HepG2 (cell line): ENCODE measurements at regions not wholly inside any gene's neighbourhood (a gene's known extent, or its start where the extent isn't known, plus 50 kb on each side); places are given as distances from the start of the nearest gene placed in this dataset.
A peak's percentile ranks its signal among the peaks of the same experiment; 100 is the strongest.

Source experiments
- ATAC-seq: fragments of 200-7000 bp; cut with Tn5 transposase; 3 replicates; pipeline ENCODE4 v1.9.1; 2020; ENCODE audit warnings: mild to moderate bottlenecking, moderate library complexity
- BruUV-seq: library from RNA; stranded (reverse); fragments of 400-500 nt; replicated peaks from 2 replicates; lab custom pipeline; 2021; lab: Mats Ljungman, UMichigan
- CTCF ChIA-PET: fragments of 300-600 bp; formaldehyde crosslinking; extraction: SDS; loops from one replicate; lab custom pipeline; 2021; ENCODE audit warnings: low total read pairs, inconsistent platforms, low intra/inter-chr PET ratio; lab: Yijun Ruan, JAX
- POLR2A ChIA-PET: fragments of 350-600 bp; sonication (Branson Sonifier 250); formaldehyde crosslinking; loops from one replicate; lab custom pipeline; 2020; ENCODE audit warnings: antibody characterized with exemption, inconsistent platforms; lab: Yijun Ruan, JAX
- DNase-seq: peaks from one replicate; pipeline ENCODE4 v3.0.0-alpha.2; 2015; ENCODE audit warnings: low spot score
- FAIRE-seq: peaks from 3 replicates; lab custom pipeline; 2011; peaks lifted over from hg19 to GRCh38; lab: Jason Lieb, UNC
- H2AFZ ChIP-seq: one replicate; pipeline ENCODE4 v1.6.1; 2011; ENCODE audit warnings: low read length, inconsistent platforms
- H3K27ac ChIP-seq: fragments of 300-600 bp; 3 replicates; pipeline ENCODE4 v1.8.0; 2011; ENCODE audit warnings: mixed run types, mild to moderate bottlenecking, mixed read lengths, low read length, inconsistent platforms; ENCODE audit not compliant: insufficient read depth; ENCODE audit errors: extremely low read length
- H3K27me3 ChIP-seq, 2 experiments: fragments of 200-600 bp in 1 of 2; 2 replicates in 1 of 2; 3 replicates in 1 of 2; pipeline versions ENCODE4 v1.6.0 to v1.8.0; 2011; ENCODE audit warnings: low read length in 2 of 2, mild to moderate bottlenecking in 2 of 2, moderate library complexity in 2 of 2, inconsistent platforms in 1 of 2; ENCODE audit not compliant: insufficient read depth in 2 of 2, control insufficient read depth in 1 of 2
- H3K36me3 ChIP-seq, 2 experiments: fragments of 200-600 bp in 1 of 2; replicated peaks in 1 of 2; 2 replicates in 1 of 2; 3 replicates in 1 of 2; pipeline versions ENCODE4 v1.5.1 to v1.8.0; 2011; ENCODE audit warnings: low read length in 2 of 2, inconsistent platforms in 1 of 2; ENCODE audit not compliant: insufficient read depth in 2 of 2, control insufficient read depth in 1 of 2
- H3K4me1 ChIP-seq: 2 replicates; pipeline ENCODE4 v1.5.1; 2012; ENCODE audit warnings: low read length, inconsistent platforms; ENCODE audit not compliant: insufficient read depth
- H3K4me2 ChIP-seq: 2 replicates; pipeline ENCODE4 v1.6.0; 2011; ENCODE audit warnings: low read depth, low read length, inconsistent platforms
- H3K4me3 ChIP-seq, 3 experiments: fragments of 200-600 bp in 1 of 3; sonication (generic), shearing (Covaris generic) in 1 of 3; replicated peaks in 1 of 3; 2 replicates each; pipeline ENCODE4 v1.5.1; 2011 to 2016; ENCODE audit warnings: low read length in 3 of 3, inconsistent platforms in 2 of 3, low read depth in 2 of 3, mild to moderate bottlenecking in 2 of 3, control low read depth in 1 of 3, mixed read lengths in 1 of 3; ENCODE audit not compliant: insufficient read depth in 1 of 3
- H3K79me2 ChIP-seq: one replicate; pipeline ENCODE4 v1.6.1; 2011; ENCODE audit warnings: low read length, inconsistent platforms; ENCODE audit not compliant: insufficient read depth
- H3K9ac ChIP-seq: 2 replicates; pipeline ENCODE4 v1.6.0; 2011; ENCODE audit warnings: mild to moderate bottlenecking, low read depth, low read length, inconsistent platforms; ENCODE audit not compliant: insufficient read depth
- H3K9me3 ChIP-seq: 2 replicates; pipeline ENCODE4 v1.5.1; 2012; ENCODE audit warnings: mild to moderate bottlenecking, low read length
- H4K20me1 ChIP-seq: 2 replicates; pipeline ENCODE4 v1.6.0; 2011; ENCODE audit warnings: inconsistent platforms, mild to moderate bottlenecking, low read length, moderate library complexity; ENCODE audit not compliant: insufficient read depth
- ELF1 ChIP-seq: sonication (generic); formaldehyde crosslinking; IDR thresholded peaks from 2 replicates; pipeline ENCODE4 v1.4.0; 2020; ENCODE audit warnings: missing genetic modification reagents
- HDAC2 ChIP-seq: sonication (generic); formaldehyde crosslinking; IDR thresholded peaks from 2 replicates; pipeline ENCODE4 v1.4.0; 2020; ENCODE audit warnings: missing genetic modification reagents
- HMG20A ChIP-seq: IDR thresholded peaks from 2 replicates; pipeline ENCODE4 v1.6.1; 2016; ENCODE audit warnings: borderline replicate concordance
- HOXA3 ChIP-seq: sonication (generic); formaldehyde crosslinking; IDR thresholded peaks from 2 replicates; pipeline ENCODE4 v1.5.0; 2020; ENCODE audit warnings: missing genetic modification reagents
- MEIS1 ChIP-seq: sonication (generic); formaldehyde crosslinking; IDR thresholded peaks from 2 replicates; pipeline ENCODE4 v1.9.0; 2021; ENCODE audit warnings: mild to moderate bottlenecking, missing genetic modification reagents, moderate library complexity, borderline replicate concordance
- RFXANK ChIP-seq: IDR thresholded peaks from 2 replicates; pipeline ENCODE4 v1.6.1; 2016
- SIX4 ChIP-seq: sonication (generic); formaldehyde crosslinking; IDR thresholded peaks from 2 replicates; pipeline ENCODE4 v1.4.0; 2020; ENCODE audit warnings: missing genetic modification reagents
- STAT5B ChIP-seq: sonication (generic); formaldehyde crosslinking; IDR thresholded peaks from 2 replicates; pipeline ENCODE4 v1.4.0; 2020; ENCODE audit warnings: missing genetic modification reagents
- TRIM24 ChIP-seq: sonication (generic); formaldehyde crosslinking; IDR thresholded peaks from 2 replicates; pipeline ENCODE4 v1.8.0; 2022; ENCODE audit warnings: mild to moderate bottlenecking, missing genetic modification reagents
- U2AF2 ChIP-seq: fragments of 200-400 bp; formaldehyde crosslinking; IDR thresholded peaks from 2 replicates; pipeline ENCODE4 v1.6.1; 2017; ENCODE audit warnings: low read depth, mild to moderate bottlenecking, low read length
- ZBTB33 ChIP-seq: sonication (generic); formaldehyde crosslinking; IDR thresholded peaks from 2 replicates; pipeline ENCODE4 v1.4.0; 2020; ENCODE audit warnings: missing genetic modification reagents
- ZNF484 ChIP-seq: sonication (generic); formaldehyde crosslinking; IDR thresholded peaks from 2 replicates; pipeline ENCODE4 v1.5.1; 2020; ENCODE audit warnings: mild to moderate bottlenecking, low read depth, missing genetic modification reagents, borderline replicate concordance
- ZNF605 ChIP-seq: sonication (generic); formaldehyde crosslinking; IDR thresholded peaks from 2 replicates; pipeline ENCODE4 v1.8.0; 2022; ENCODE audit warnings: mild to moderate bottlenecking, missing genetic modification reagents
- ZNF678 ChIP-seq: sonication (generic); formaldehyde crosslinking; IDR thresholded peaks from 2 replicates; pipeline ENCODE4 v1.4.0; 2020; ENCODE audit warnings: mild to moderate bottlenecking, missing genetic modification reagents
- ZNF772 ChIP-seq: sonication (generic); formaldehyde crosslinking; IDR thresholded peaks from 2 replicates; pipeline ENCODE4 v1.5.0; 2020; ENCODE audit warnings: mild to moderate bottlenecking, missing genetic modification reagents
- ZNF775 ChIP-seq: sonication (generic); formaldehyde crosslinking; IDR thresholded peaks from 2 replicates; pipeline ENCODE4 v1.4.0; 2020; ENCODE audit warnings: missing genetic modification reagents, mild to moderate bottlenecking, moderate library complexity, borderline replicate concordance
- ZNF792 ChIP-seq: IDR thresholded peaks from 2 replicates; pipeline ENCODE4 v1.6.1; 2016
- ZSCAN29 ChIP-seq: sonication (generic); formaldehyde crosslinking; conservative IDR thresholded peaks from 2 replicates; pipeline ENCODE4 v1.4.0; 2020; ENCODE audit warnings: mild to moderate bottlenecking, missing genetic modification reagents
- WGBS: methylation state at CpG from one replicate; pipeline ENCODE4 v1.1.6; 2017; ENCODE audit warnings: low lambda C conversion rate; 5-methylcytosine and 5-hydroxymethylcytosine counted together
- in situ Hi-C: cut with HindIII; loops from 2 replicates; pipeline ENCODE4 v1.10.0; 2017; ENCODE audit warnings: low pct_unique_long_range_greater_than_20kb; ENCODE audit not compliant: extremely low pct_ligation_motif_present
- intact Hi-C: fragments of 100-400 bp; cut with micrococcal nuclease; formaldehyde crosslinking; loops from one replicate; pipeline ENCODE4 v1.10.0; 2022; ENCODE audit not compliant: unreplicated experiment
- TF ChIP-seq, protein P1 (sequence below): sonication (generic); formaldehyde crosslinking; IDR thresholded peaks from 2 replicates; pipeline ENCODE4 v1.5.1; 2020; ENCODE audit warnings: missing genetic modification reagents, mild to moderate bottlenecking, borderline replicate concordance
- TF ChIP-seq, protein P2 (sequence below): sonication (generic); formaldehyde crosslinking; IDR thresholded peaks from 2 replicates; pipeline ENCODE4 v1.4.0; 2020; ENCODE audit warnings: mild to moderate bottlenecking, missing genetic modification reagents

DNA sequence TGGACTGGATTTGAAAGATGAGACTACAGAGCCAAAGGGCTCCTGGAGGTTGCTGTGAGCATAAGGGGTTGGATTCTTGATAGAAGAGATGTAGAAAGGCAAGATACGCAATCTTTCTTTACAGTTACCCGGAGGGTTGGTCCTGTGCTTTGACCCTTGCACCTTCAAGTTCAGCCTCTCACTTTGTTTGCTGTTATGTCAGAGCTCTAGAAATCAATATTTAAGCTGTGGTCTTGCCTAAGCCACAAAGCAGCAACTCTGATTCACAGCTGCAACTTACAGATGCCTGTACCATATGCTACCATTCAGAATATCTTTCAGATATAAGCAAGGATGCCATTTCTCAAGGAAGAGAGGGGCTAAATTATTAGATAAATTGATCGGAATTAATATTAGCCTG lies 943.1 kb upstream of the LRRTM1 start:
- H3K4me1 ChIP-seq, result peaks cover 12% of the 10 kb centered on the region
- H3K9ac ChIP-seq, result no peak overlapping the region
- H3K79me2 ChIP-seq, result no peaks in the 10 kb centered on the region
- DNase-seq, result peak; percentile 80
- in situ Hi-C loops (no loop called here), intact Hi-C loops (no loop called here)
- peak; percentile 77 for FAIRE-seq
- no peaks in the 10 kb centered on the region for H3K27me3 ChIP-seq
- no peak overlapping the region for H3K27ac ChIP-seq
- no peaks in the 10 kb centered on the region for H4K20me1 ChIP-seq
- no peak overlapping the region for H3K4me2 ChIP-seq
- no peaks in the 10 kb centered on the region for H3K36me3 ChIP-seq
- CTCF ChIA-PET, result no interaction called here
- peak; percentile 100 for ATAC-seq
- POLR2A ChIA-PET, result no interaction called here
- peaks cover 4% of the 10 kb centered on the region for H3K9me3 ChIP-seq
- H2AFZ ChIP-seq, result no peak overlapping the region
- no TSS peak for BruUV-seq
- H3K4me3 ChIP-seq, result no peak overlapping the region
- 3% methylated on average over 3 of the region's 3 CpGs for WGBS
- no peak for TF ChIP-seq ZSCAN29 (CRISPR knock-in tag)
- TF ChIP-seq HOXA3 (CRISPR knock-in tag), result peak; percentile 50; the same call in 1 of the 2 replicates
- TF ChIP-seq HDAC2, result peak; percentile 57; the same call in 1 of the 2 replicates
- no peak for TF ChIP-seq ZBTB33 (CRISPR knock-in tag)
- TF ChIP-seq SIX4 (CRISPR knock-in tag), result no peak
- TF ChIP-seq, protein P1, sequence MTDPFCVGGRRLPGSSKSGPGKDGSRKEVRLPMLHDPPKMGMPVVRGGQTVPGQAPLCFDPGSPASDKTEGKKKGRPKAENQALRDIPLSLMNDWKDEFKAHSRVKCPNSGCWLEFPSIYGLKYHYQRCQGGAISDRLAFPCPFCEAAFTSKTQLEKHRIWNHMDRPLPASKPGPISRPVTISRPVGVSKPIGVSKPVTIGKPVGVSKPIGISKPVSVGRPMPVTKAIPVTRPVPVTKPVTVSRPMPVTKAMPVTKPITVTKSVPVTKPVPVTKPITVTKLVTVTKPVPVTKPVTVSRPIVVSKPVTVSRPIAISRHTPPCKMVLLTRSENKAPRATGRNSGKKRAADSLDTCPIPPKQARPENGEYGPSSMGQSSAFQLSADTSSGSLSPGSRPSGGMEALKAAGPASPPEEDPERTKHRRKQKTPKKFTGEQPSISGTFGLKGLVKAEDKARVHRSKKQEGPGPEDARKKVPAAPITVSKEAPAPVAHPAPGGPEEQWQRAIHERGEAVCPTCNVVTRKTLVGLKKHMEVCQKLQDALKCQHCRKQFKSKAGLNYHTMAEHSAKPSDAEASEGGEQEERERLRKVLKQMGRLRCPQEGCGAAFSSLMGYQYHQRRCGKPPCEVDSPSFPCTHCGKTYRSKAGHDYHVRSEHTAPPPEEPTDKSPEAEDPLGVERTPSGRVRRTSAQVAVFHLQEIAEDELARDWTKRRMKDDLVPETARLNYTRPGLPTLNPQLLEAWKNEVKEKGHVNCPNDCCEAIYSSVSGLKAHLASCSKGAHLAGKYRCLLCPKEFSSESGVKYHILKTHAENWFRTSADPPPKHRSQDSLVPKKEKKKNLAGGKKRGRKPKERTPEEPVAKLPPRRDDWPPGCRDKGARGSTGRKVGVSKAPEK (CRISPR knock-in tag), result 0 out of 2 replicates have a peak, but pooled peaks have one; percentile 54
- no peak for TF ChIP-seq ZNF484 (CRISPR knock-in tag)
- TF ChIP-seq ZNF775 (CRISPR knock-in tag), result no peak
- TF ChIP-seq, protein P2, sequence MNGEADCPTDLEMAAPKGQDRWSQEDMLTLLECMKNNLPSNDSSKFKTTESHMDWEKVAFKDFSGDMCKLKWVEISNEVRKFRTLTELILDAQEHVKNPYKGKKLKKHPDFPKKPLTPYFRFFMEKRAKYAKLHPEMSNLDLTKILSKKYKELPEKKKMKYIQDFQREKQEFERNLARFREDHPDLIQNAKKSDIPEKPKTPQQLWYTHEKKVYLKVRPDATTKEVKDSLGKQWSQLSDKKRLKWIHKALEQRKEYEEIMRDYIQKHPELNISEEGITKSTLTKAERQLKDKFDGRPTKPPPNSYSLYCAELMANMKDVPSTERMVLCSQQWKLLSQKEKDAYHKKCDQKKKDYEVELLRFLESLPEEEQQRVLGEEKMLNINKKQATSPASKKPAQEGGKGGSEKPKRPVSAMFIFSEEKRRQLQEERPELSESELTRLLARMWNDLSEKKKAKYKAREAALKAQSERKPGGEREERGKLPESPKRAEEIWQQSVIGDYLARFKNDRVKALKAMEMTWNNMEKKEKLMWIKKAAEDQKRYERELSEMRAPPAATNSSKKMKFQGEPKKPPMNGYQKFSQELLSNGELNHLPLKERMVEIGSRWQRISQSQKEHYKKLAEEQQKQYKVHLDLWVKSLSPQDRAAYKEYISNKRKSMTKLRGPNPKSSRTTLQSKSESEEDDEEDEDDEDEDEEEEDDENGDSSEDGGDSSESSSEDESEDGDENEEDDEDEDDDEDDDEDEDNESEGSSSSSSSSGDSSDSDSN (CRISPR knock-in tag), result no peak
- no peak for TF ChIP-seq ZNF772 (CRISPR knock-in tag)
- TF ChIP-seq TRIM24 (CRISPR knock-in tag), result no peak; the same call in 1 of the 2 replicates
- TF ChIP-seq ZNF605 (CRISPR knock-in tag), result no peak
- no peak for TF ChIP-seq ELF1
- no peak for TF ChIP-seq MEIS1 (CRISPR knock-in tag)
- no peak for TF ChIP-seq RFXANK (CRISPR knock-in tag)
- TF ChIP-seq HMG20A (CRISPR knock-in tag), result peak; percentile 36; the same call in 1 of the 2 replicates
- no peak for TF ChIP-seq STAT5B
- no peak for TF ChIP-seq ZNF678 (CRISPR knock-in tag)
- no peak for TF ChIP-seq ZNF792 (CRISPR knock-in tag)
- TF ChIP-seq U2AF2, result no peak
